ENCODE measurements at regions not wholly inside any gene's neighbourhood (a gene's known extent, or its start where the extent isn't known, plus 50 kb on each side); places are given as distances from the start of the nearest gene placed in this dataset.

GRCh38 chr2:155872396-155872795 lies 460.1 kb downstream of the NR4A2 start:
- 0 out of 2 replicates have a peak, but pooled peaks cover 8% of the 10 kb centered on the region for H3K36me3 Mint-ChIP-seq (ENCODE audit: low read depth)
- no peak overlapping the region for H3K4me3 Mint-ChIP-seq
- TF ChIP-seq, protein P1, sequence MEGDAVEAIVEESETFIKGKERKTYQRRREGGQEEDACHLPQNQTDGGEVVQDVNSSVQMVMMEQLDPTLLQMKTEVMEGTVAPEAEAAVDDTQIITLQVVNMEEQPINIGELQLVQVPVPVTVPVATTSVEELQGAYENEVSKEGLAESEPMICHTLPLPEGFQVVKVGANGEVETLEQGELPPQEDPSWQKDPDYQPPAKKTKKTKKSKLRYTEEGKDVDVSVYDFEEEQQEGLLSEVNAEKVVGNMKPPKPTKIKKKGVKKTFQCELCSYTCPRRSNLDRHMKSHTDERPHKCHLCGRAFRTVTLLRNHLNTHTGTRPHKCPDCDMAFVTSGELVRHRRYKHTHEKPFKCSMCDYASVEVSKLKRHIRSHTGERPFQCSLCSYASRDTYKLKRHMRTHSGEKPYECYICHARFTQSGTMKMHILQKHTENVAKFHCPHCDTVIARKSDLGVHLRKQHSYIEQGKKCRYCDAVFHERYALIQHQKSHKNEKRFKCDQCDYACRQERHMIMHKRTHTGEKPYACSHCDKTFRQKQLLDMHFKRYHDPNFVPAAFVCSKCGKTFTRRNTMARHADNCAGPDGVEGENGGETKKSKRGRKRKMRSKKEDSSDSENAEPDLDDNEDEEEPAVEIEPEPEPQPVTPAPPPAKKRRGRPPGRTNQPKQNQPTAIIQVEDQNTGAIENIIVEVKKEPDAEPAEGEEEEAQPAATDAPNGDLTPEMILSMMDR (IDR thresholded peaks at IDR 0.05) = no peak
- no peaks in the 10 kb centered on the region for H3K4me1 Mint-ChIP-seq (ENCODE audit: low read depth)
- no peak for DNase-seq
- H3K9me3 Mint-ChIP-seq = peaks cover 41% of the 10 kb centered on the region
- H3K27ac Mint-ChIP-seq = no peak overlapping the region
- no peaks in the 10 kb centered on the region for H3K27me3 Mint-ChIP-seq (ENCODE audit: insufficient read depth)

DNA sequence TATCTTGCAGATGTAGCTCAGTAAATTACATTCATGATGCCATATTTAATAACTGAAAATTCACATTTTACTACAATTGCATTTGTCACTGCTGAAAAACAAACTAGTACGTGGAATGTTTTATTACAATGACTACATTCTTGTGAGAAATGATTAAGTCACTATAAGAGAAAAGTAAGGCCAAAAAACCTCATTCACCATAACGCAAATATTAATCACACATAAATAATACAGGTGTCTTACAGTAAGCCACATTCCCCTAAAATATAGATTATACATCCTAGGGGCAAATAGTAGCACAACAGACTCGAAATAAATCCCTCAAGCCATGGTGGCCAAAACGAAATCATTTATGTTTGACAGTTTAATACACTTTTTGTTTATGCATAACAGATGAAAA lies 460.6 kb downstream of the NR4A2 start:
- Mint-ChIP-seq H3K4me1 (ENCODE audit: low read depth) (no peaks in the 10 kb centered on the region), H3K27me3 (ENCODE audit: insufficient read depth) (no peaks in the 10 kb centered on the region), H3K9me3 (peaks cover 41% of the 10 kb centered on the region), H3K36me3 (ENCODE audit: low read depth) (0 out of 2 replicates have a peak, but pooled peaks cover 8% of the 10 kb centered on the region), H3K27ac (no peak overlapping the region), H3K4me3 (no peak overlapping the region)
- TF ChIP-seq, protein P1 (IDR thresholded peaks at IDR 0.05) = no peak
- no peak for DNase-seq

DNA sequence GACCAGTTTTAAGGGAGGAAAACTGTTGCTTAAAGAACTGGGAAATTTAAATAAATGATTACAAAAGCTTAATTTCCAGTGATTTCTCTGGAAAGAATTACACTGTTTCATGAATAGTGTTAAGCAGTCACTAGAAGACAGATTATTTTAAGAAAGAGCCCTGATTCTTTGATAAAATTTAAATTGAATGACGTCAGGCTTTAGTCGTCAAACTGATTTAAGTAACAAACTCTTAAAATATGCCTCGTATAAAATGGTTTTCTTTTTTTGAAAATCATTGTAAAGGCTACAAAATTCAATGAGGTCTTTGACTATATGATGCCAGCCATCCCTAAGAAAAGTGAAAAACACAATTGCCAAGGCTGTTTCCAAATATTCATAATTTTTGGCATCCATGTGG lies 465.0 kb downstream of the NR4A2 start:
- no peak overlapping the region for H3K4me3 Mint-ChIP-seq
- TF ChIP-seq, protein P1 (IDR thresholded peaks at IDR 0.05) = no peak
- H3K36me3 Mint-ChIP-seq (ENCODE audit: low read depth) = no peaks in the 10 kb centered on the region
- peaks cover 9% of the 10 kb centered on the region for H3K9me3 Mint-ChIP-seq
- no peak overlapping the region for H3K27ac Mint-ChIP-seq
- no peak for DNase-seq
- no peaks in the 10 kb centered on the region for H3K4me1 Mint-ChIP-seq (ENCODE audit: low read depth)
- no peaks in the 10 kb centered on the region for H3K27me3 Mint-ChIP-seq (ENCODE audit: insufficient read depth)

- no peak overlapping the region for H3K27ac Mint-ChIP-seq
- H3K4me3 Mint-ChIP-seq = no peak overlapping the region
- no peak for DNase-seq
- no peaks in the 10 kb centered on the region for H3K27me3 Mint-ChIP-seq (ENCODE audit: insufficient read depth)
- no peaks in the 10 kb centered on the region for H3K36me3 Mint-ChIP-seq (ENCODE audit: low read depth)
- no peaks in the 10 kb centered on the region for H3K4me1 Mint-ChIP-seq (ENCODE audit: low read depth)
- TF ChIP-seq, protein P1 (IDR thresholded peaks at IDR 0.05) = no peak
- no peaks in the 10 kb centered on the region; the same call in 1 of the 2 replicates for H3K9me3 Mint-ChIP-seq
Observed at GRCh38 chr2:155866477-155866876, 466.0 kb downstream of the NR4A2 start.

DNA sequence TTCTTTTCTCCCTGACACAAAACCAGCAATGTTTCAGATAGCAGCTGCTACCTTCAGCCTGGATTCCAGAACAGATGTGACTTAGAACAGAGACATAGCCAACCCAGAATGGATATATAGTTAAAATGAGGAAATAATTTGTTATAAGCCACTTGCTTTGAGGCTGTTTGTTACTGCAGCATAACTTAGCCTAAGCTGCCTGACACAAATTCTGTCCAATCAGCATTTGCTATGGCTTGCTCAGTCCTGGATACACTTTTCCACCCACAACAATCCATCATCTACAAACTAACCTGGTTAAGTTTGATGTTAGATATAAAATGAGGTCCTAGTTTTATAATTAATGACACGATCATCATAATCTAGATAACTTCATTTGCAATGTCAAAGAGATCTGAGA lies 480.4 kb downstream of the NR4A2 start:
- H3K27ac Mint-ChIP-seq = no peak overlapping the region
- TF ChIP-seq, protein P1 (IDR thresholded peaks at IDR 0.05) = no peak
- H3K9me3 Mint-ChIP-seq = peaks cover 46% of the 10 kb centered on the region
- no peak overlapping the region for H3K4me3 Mint-ChIP-seq
- no peaks in the 10 kb centered on the region; the same call in 1 of the 2 replicates for H3K36me3 Mint-ChIP-seq (ENCODE audit: low read depth)
- no peaks in the 10 kb centered on the region for H3K4me1 Mint-ChIP-seq (ENCODE audit: low read depth)
- no peak for DNase-seq
- no peaks in the 10 kb centered on the region for H3K27me3 Mint-ChIP-seq (ENCODE audit: insufficient read depth)

DNA sequence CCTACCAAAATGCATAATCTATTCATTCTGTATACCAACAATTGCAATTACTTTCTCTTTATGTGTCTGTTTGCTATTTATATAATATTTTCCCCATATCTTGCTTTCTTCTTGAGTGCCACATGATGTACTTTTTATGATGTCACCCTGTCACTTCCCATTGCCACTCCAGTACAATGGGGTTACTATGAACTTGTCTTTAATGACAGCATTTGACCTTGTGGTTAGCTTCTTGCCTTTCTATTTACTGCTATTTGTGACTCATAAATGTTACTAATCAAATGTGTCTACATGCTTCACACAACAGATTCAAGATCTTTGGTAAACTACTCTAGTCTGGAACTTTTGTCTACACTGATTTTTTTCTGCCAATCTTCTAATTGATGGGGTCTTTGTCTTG lies 486.3 kb downstream of the NR4A2 start:
- Mint-ChIP-seq H3K4me3 (no peak overlapping the region), H3K27me3 (ENCODE audit: insufficient read depth) (no peaks in the 10 kb centered on the region), H3K27ac (no peak overlapping the region), H3K9me3 (peaks cover 50% of the 10 kb centered on the region), H3K4me1 (ENCODE audit: low read depth) (no peaks in the 10 kb centered on the region), H3K36me3 (ENCODE audit: low read depth) (peaks cover 4% of the 10 kb centered on the region; the same call in 1 of the 2 replicates)
- DNase-seq = no peak
- TF ChIP-seq, protein P1 (IDR thresholded peaks at IDR 0.05) = no peak
